ENCODE measurements at regions not wholly inside any gene's neighbourhood (a gene's known extent, or its start where the extent isn't known, plus 50 kb on each side); places are given as distances from the start of the nearest gene placed in this dataset.

DNA sequence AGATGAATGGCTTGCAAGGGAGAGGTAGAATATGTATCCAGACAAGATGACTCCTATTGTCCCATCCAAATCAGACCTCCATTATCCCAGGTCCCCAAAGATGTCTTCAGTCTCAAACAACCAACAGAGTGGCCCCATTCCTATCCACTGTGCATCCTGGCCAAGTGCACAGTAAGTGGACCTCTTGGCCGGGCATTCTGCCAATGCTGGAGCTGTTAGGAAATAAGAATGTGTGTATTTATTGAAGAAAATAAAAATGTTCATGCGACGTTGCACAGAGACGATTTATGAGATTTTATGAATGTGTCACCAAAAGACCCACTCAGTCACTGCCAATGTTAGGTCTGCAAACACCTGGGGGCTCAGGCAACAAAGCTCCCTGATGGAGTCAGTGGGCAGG lies 196.0 kb downstream of the MAFB start:
- no peak for DNase-seq (ENCODE audit: low spot score)

DNA sequence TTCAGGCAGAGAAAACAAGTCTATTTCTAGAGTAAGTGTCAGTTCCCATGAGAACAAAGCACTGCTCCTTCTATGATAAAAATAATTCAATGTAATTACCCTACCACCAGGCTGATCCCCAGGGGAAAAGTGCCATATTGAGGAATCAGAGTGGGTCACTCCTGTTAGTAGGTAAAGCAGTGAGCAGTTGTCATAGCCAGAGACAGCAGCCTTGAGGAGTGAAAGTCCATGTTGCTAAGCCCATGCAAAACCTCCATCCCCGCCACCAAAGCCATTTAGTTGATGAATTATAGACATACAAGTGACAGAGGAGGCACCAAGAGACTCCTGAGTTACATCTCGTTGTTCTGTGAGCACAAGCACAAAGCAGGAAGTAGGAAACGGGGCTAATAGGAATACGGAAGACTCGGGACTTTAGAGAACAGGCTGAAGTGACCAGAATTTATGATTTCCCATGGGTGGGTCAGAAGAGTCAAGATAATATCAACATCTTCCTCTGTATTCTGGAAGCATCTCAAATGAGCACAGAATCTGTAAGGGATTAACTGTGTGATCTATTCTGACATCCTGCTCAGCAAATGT lies 197.9 kb downstream of the MAFB start:
- no peak for DNase-seq (ENCODE audit: low spot score)

DNA sequence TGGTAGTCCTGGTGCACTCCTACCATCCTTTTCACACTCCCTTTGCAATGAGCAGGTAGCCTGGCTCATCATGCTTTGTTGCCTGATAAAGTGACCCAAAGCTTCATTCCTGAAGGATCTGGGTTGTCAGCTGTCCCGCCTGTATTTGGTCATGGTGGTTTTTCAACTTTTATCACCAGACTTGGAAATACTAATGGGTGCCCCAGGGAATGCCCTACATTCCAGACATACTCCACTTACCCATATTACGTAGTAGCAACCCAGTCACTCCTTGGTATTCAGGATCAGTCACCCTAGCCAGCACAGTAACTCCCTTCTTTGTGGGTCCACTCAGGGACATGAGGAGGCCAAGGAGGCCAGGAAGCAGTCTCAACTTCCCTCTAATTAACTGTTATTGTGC lies 199.2 kb downstream of the MAFB start:
- no peak for DNase-seq (ENCODE audit: low spot score)

DNA sequence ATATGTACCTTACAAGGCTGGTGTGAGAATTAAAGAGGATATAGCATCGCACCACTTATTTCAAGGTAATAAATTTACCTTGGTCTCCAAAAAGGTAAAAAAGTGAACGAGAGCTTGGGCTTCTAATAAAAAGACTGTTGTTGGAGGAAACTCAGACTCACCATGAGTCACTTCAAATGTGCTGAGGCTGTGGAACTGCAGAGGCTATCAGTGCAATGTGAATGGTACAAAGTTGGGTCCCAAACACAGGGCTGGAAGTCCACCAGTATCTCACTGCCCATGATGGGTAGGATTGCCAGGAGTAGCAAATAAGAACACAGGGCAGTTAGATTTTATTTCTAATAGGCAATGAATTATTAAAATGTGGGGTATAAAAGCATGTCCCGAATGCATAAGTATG lies 200.6 kb downstream of the MAFB start:
- no peak for DNase-seq (ENCODE audit: low spot score)

DNA sequence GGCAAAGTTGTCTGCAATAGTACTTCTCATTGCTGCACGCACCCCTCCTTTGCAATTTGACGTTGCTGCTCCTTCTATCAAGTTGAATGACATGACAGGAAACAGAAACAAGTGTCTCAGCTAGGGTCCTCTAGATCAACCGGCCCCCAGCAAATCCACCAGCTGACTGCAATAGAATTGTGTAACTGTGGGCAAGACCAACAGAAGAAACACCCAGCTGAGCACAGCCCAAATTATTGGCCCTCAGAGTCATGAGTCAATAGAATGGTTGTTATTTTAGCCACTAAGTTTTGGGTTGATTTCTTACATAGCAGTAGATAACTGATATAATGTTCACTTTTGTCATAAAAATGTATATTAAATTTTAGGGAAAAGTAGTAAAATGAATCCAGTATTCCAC lies 202.7 kb downstream of the MAFB start:
- DNase-seq (ENCODE audit: low spot score): no peak

DNA sequence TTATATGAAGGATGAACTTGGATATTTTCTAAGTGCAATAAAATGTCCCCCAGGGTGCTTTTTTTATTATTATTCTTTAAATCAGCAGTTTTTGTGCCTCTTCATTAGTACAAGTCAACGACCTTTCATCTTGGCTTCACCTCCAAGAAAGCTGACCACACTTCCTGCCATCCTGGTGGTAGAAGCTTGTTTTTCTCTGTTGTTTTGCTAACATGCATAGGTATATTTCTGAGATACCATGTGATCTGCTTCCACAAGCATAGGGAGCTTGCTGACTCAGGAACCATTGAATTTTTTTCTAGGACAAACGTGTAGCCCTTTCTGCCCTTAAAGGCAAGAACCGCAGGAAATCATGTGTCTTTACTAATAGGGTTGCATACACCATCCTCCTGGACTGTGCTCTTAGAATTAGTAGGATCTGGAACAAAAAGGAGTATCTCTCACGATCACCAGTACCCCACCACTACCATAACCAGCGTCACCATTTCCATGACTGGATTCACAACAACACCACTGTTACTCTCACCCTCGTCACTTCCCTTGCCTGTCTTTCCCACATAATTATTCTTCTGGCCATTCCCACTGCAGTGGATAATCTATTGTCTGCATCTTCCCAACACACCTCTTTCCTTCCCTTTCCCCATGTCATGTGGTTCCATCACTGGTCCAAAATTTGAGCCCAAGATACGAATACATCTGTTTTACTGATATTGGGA lies 207.1 kb downstream of the MAFB start:
- no peak for DNase-seq (ENCODE audit: low spot score)

DNA sequence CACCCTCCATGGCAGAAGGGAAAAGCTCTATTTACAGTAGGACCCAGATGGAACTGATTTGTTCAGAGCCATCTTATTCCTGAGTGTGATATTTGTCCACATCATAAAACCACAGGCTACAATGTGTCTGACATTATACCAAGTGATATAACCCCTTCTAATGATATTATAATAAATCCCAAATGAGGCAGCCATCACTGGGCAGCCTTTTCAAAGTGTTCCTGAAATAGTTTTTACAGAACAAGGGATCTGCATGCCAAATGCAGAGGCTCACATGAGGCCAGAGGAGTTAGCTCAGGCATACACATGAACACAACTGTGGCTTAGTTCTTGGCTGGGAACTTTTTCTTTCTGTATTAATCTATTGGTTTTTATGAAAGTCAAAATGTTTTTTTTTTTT lies 207.7 kb downstream of the MAFB start:
- DNase-seq (ENCODE audit: low spot score): no peak

DNA sequence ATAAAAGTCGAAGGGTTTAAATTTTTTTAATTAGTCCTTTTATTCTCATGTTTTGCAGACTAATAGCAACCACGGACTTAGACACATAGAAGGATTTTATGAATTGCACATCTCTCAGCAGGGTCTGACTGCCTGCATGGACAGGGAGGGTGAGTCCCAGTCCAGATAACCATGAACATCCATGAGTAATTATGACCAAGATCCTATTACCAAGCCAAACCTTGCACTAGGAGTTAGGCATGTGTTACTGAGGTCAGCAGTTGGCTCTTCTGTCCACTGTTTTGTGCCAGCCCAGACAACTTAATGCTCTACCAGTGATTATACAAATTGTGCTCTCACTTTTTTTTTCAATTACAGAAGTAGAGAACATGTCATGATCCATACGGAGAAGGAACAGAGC lies 211.2 kb downstream of the MAFB start:
- DNase-seq (ENCODE audit: low spot score): no peak

DNA sequence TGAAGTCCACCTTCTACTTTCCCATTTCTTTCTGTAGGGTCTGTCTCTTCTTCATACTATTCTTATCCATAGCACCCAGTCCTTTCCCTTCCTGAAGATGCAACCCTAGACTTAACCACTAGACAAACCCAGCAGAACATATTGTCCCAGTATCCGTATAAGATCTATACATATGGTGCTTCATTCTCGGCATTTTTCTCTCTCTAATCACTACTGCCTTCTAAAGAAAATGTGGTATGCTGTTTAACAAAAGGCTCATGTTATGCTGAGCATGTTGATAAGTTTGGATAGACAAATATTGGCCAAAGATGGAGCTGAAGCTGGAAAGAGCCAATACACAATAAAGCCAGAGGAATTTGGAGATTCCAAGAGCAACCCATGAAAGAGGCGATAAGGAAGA lies 212.6 kb downstream of the MAFB start:
- no peak for DNase-seq (ENCODE audit: low spot score)

DNA sequence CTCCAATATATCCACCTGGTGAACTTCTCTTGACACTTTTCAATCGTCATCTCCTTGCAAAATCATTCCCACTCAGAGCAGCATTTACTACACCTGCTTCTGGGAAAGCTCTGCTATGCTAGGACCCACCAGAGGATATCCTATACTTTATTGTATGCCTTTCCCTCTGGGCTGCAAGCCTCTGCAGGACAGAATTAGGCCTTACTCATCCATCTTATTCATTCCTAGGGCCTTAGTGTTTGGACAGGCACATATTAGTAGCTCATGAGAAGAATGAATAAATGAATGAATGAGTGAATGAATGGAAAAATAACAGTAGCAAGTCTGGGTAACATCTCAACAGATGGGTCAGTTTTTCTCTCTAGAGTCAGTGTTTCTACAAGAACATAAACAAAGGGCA lies 216.1 kb downstream of the MAFB start:
- DNase-seq (ENCODE audit: low spot score): no peak

DNA sequence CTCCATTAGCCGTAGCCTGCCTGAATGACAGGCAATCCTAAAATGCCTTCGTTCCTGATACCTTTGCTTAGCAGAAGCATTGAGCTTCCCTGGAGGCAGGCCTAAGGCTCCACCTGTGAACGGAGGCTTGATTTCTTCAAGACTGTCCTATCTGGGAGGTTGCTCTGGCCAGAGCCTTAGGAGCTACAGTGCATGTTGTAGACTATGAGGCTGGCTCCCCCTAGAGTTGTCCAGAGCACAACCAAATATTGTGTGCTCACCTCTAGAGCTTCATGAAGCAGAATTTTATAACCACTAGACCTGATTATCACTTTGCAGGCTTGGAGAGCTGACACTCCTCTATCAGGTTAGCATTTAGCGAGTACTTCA lies 217.8 kb downstream of the MAFB start:
- DNase-seq (ENCODE audit: low spot score): peak; percentile 27

DNA sequence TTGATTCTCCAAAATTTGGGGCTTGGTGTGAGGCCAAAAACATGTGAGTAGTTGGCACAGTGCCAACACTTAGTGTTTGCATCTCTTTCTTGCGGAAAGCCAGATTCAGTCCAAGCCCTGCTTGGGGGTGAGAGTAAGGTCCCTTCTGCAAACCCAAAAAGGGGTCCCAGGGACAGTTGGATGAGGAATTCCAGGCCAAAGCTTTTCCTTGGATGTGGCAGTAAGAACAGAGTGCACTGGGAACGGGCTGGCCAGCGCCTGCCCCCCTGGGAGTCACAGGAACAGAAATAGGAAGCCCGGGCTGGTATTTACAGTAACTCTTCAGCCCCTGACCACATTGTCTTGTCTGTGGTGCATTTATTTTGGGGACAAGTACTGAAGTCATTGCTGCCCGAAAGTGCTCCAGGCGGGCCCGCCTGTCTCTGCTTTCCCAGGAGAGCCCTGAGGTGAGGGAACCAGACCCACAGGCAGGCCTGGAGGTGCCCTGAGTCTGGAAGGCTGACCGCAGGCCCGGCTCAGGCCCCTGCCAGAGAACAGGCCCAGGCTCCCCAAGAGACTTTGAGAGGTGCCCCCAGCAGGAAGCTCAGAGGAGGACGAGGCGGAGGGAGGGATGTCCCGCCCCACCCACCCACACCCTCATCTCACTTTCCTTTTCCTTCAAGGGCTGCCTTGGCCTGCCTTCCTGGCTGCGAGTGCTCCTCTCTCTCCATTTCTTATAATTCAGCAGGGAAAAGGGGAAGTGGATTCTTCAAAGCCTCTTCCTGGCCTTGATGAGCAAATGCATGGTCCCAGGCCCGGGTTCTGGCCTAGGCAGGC lies 218.4 kb downstream of the MAFB start:
- DNase-seq (ENCODE audit: low spot score): no peak

DNA sequence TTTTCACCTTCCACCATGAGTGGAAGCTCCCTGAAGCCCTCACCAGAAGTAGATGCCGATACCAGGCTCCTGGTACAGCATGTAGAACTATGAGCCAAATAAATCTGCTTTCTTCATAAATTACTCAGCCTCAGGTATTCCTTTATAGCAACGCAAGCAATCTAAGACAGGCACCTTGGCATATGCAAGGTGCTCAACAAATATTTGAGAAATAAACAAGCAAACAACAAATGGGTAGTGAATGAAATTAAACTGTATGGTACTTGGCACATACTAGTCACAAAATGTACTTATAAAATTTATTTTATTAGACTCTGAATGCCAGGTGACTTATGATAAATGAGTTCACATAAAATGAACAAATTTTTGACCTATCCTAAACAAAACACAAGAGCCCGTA lies 220.3 kb downstream of the MAFB start:
- no peak for DNase-seq (ENCODE audit: low spot score)

DNA sequence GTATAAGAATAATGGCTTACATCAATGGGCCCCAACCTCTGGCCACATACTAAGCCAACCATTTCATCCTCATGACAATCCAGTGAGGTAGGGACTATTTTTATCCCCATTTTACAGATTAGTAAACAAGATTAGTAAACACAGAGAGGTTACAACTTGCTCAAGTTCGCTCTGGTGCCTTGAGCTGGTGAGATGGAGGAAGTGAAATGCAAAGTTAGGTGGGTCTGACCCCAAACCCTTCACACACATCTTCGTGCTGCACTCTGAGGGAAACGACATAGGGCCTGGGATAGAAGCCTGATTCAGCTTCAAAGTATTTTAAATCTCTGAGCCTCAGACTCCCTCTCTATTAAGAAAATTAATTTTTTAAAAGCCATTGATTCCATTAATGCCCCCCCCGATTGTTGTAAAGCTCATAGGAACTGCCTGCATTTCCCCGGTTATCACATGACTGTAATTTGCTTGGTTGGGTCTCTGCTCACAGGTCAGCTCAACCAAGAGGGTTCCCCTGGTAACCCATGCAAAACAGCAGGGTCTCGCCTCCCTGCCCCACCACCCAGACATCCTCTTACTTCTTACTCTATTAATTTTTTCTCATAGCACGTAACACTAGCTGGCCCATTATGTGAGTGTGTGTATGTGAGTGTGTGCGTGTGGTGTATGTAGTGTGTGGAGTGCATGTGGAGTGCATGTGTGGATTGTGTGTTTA lies 221.2 kb downstream of the MAFB start:
- DNase-seq (ENCODE audit: low spot score): no peak

DNA sequence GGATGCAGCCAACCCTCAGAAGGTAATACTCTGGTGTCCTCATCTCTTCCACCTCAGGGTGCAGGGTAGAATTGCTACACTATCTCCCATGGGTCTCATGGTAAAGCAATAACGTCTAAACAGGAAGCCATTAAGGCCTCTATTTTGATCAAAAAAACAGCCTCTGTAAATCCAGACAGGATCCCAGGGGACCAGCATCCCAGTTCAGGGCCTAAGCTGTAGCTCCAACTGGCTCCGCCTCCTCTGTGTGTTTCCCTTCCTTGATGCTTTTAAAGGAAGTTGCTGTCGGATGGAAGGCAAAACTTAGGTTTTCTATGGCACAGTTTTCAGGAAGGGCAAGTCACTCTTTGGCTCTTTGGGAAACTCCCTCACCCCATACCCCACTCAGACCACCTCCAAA lies 222.0 kb downstream of the MAFB start:
- DNase-seq (ENCODE audit: low spot score): no peak

DNA sequence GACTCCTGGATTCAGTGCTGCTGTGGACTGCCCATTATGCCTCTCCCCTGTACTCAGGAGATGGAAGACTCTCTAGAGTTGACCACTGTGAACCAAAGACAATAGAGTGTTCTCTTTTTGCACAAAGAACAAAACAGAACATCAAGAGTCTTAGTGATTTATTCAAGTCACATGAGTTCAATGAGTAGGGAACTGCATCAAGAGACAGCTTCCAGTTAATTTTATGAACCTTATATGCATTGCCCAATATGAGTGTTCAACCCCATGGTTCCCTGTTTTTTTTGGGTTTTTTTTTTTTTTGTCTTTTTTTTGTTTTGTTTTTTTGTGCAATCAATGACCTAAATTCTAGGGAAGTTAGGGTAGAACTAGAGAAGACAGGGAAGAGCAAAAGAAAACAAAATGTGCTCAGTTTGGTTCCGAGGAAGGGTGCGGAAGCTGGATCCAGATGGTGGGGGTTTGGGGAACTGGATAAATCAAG lies 224.3 kb downstream of the MAFB start:
- DNase-seq (ENCODE audit: low spot score): no peak

DNA sequence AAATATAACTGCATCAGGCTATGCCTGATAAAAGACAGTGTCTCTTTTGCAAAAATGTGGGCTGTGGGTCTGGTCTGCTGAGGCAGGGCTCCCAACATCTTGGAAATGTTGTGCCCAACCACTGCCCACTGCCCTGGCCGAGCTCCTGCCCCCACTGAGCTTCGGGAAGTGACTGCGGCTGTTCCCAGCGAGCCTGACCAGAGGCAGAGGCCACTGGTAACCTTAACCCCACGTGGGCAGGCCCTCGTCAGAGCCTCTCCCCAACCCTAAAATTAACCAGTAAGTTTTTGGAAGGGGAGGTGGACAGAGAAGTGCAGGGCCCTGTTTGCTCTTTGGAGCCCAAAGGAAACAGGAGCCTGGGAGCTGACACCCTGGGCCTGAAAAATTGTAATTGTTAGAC lies 225.9 kb downstream of the MAFB start:
- DNase-seq (ENCODE audit: low spot score): no peak

DNA sequence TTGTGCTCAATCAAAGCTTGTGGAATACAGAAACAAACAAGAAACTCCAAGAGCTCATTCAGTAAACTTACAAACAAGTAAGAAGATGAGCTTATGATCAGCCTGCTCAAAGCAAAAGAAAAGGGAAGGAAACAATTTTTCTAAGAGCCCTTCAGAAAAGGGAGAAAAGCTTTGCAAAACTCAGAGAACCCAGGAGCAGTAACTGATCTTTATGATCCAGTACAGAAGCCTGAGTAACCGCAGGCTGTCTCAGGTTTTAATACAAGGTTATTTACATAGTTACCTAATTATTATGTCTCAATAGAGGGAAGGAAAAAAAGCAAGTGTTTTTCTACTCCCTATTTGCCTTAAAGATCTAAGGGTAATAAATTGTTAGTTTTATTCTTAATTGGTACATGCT lies 226.5 kb downstream of the MAFB start:
- no peak for DNase-seq (ENCODE audit: low spot score)

DNA sequence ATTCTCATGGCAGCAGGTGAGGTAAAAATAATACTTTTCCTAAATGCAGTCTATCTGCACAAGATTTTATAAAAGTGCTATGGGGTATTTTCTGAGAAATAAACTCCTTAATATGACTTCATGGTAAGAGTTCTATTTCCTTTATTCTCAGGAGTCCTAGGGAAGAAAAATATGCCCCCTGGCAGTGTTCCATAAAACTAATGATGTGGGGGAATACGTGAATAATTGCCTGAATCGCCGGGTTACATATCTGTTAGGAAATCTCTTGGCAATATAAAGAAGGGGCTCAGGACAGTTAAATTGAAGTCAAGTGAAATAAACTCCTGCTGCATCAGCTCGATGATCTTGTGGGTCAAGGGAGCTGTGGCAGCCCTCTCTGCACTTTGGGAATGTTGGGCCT lies 229.7 kb downstream of the MAFB start:
- no peak for DNase-seq (ENCODE audit: low spot score)

DNA sequence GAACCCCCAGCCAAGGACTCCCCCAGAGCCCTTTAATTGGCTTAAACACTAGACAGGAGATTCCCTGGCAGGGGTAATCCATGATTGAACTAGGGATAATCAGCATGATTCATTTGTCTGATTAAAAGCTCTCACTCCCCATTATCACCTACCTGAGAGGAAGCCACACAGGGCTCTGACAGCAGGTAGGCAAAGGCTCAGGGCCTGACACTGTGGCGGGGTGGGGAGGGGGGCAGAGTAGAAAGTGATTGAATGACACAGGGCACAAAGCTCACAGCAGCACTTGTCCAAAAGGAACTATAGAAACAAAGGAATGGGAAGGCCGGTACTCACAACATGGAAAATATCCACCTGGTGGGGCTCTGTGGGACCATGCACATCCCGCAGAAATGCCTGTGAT lies 231.6 kb downstream of the MAFB start:
- DNase-seq (ENCODE audit: low spot score): no peak

DNA sequence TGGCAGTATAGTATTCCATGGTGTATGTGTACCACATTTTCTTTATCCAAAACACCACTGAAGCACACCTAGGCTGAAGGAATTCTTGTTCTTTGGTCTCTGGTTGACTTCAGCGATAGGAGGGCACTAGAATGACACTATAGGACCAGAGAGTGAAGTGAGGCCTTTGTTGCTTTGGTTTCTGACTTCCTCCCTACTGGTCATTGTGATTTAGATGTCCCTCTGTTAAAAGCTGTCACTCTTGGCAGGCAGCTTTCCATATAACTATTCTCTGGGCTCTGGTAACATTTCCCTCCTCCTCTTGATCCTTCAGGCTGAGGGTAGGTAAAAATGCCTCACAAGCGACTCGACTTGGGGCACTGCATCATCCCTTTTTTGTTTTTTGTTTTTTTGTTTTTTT lies 236.3 kb downstream of the MAFB start:
- DNase-seq (ENCODE audit: low spot score): no peak

DNA sequence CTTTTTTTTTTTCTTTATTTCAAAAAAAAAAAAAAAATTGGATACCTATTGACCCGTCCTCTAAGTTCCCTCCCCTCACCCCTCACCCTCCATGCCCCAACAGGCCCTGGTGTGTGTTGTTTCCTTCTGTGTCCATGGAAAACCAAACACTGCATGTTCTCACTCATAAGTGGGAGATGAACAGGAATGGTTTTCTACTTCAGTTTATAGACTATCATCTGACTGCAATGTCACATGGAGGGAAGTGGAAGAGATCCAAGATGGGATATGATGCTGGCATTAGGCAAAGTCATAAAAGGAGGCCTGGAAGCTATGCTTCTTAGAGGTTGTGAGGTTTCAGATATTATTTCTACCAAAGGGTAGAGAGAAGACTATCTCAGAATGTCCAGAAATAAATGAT lies 237.5 kb downstream of the MAFB start:
- no peak for DNase-seq (ENCODE audit: low spot score)

All from RKO (cell line).